K562 (cell line): ENCODE measurements at regions not wholly inside any gene's neighbourhood (a gene's known extent, or its start where the extent isn't known, plus 50 kb on each side); places are given as distances from the start of the nearest gene placed in this dataset.

ENCODE experiments used
- CBFA2T2 ChIP-seq: fragments of 450-650 bp; conservative IDR thresholded peaks from 2 replicates; pipeline ENCODE4 v1.6.1; 2017; ENCODE audit warnings: mild to moderate bottlenecking
- CEBPB ChIP-seq: fragments of 450-650 bp; IDR thresholded peaks from 2 replicates; pipeline ENCODE4 v1.6.1; 2016; ENCODE audit warnings: missing genetic modification characterization, missing compliant biosample characterization
- EP400 ChIP-seq: fragments of 450-650 bp; IDR thresholded peaks from 2 replicates; pipeline ENCODE4 v1.6.1; 2017; ENCODE audit warnings: antibody characterized with exemption, mild to moderate bottlenecking, moderate library complexity
- MAFK ChIP-seq: IDR thresholded peaks from 2 replicates; pipeline ENCODE4 v1.6.1; 2011; ENCODE audit warnings: low read length, improper control_type of control experiment
- NFATC3 ChIP-seq: fragments of 450-650 bp; IDR thresholded peaks from 2 replicates; pipeline ENCODE4 v1.6.1; 2017; ENCODE audit warnings: mild to moderate bottlenecking
- PHF20 ChIP-seq: fragments of 450-650 bp; IDR thresholded peaks from 2 replicates; pipeline ENCODE4 v1.6.1; 2018; ENCODE audit not compliant: partially characterized antibody
- SREBF2 ChIP-seq: sonication (generic); formaldehyde crosslinking; IDR thresholded peaks from 2 replicates; pipeline ENCODE4 v1.4.0; 2020; ENCODE audit warnings: mild to moderate bottlenecking, missing genetic modification reagents
- TAF7 ChIP-seq: fragments of 450-650 bp; IDR thresholded peaks from 2 replicates; pipeline ENCODE4 v1.6.1; 2016; ENCODE audit warnings: missing genetic modification characterization, missing compliant biosample characterization
- TARDBP ChIP-seq: fragments of 450-650 bp; IDR thresholded peaks from 2 replicates; pipeline ENCODE4 v1.6.1; 2016
- TCF15 ChIP-seq: fragments of 250-450 bp; sonication (Bioruptor Pico); IDR thresholded peaks from 2 replicates; pipeline ENCODE4 v1.8.0; 2022; ENCODE audit warnings: moderate library complexity, mild to moderate bottlenecking, inconsistent platforms
- U2AF2 ChIP-seq: fragments of 200-400 bp; formaldehyde crosslinking; optimal IDR thresholded peaks from 2 replicates; pipeline ENCODE3; 2017; ENCODE audit warnings: low read depth, mild to moderate bottlenecking, low read length
- XRCC4 ChIP-seq: IDR thresholded peaks from one replicate; pipeline ENCODE4 v1.6.1; 2011; ENCODE audit not compliant: insufficient read depth, insufficient read length; ENCODE audit errors: extremely low read depth
- ZHX1 ChIP-seq: fragments of 150-350 bp; conservative IDR thresholded peaks from 2 replicates; pipeline ENCODE4 v1.6.1; 2014; ENCODE audit warnings: low read length
- ZNF507 ChIP-seq: conservative IDR thresholded peaks from 2 replicates; pipeline ENCODE4 v1.6.1; 2017; ENCODE audit warnings: missing genetic modification characterization, missing compliant biosample characterization
- ZNF589 ChIP-seq: fragments of 200-800 bp; sonication (Bioruptor generic); IDR thresholded peaks from 2 replicates; pipeline ENCODE4 v1.6.1; 2016; ENCODE audit warnings: low read depth, missing genetic modification characterization, missing compliant biosample characterization
- ZNF79 ChIP-seq: fragments of 250-450 bp; sonication (Bioruptor Pico); IDR thresholded peaks from 2 replicates; pipeline ENCODE4 v1.4.0; 2020; ENCODE audit warnings: low read depth, mild to moderate bottlenecking, moderate library complexity
- TF ChIP-seq, protein P1 (sequence below): sonication (generic); formaldehyde crosslinking; IDR thresholded peaks from 2 replicates; pipeline ENCODE4 v1.8.0; 2023; ENCODE audit warnings: missing genetic modification reagents, mild to moderate bottlenecking, borderline replicate concordance

- TF ChIP-seq U2AF2, result no peak
- no peak for TF ChIP-seq TARDBP
- no peak for TF ChIP-seq XRCC4
- peak; percentile 25; the same call in 1 of the 2 replicates for TF ChIP-seq CBFA2T2
- TF ChIP-seq CEBPB (tag), result no peak
- TF ChIP-seq EP400, result peak; percentile 37; the same call in 1 of the 2 replicates
- peak; percentile 41; the same call in 1 of the 2 replicates for TF ChIP-seq ZNF589
- TF ChIP-seq ZHX1, result no peak
- TF ChIP-seq ZNF507 (tag), result no peak
- no peak for TF ChIP-seq TCF15 (CRISPR knock-in tag)
- no peak for TF ChIP-seq MAFK
- TF ChIP-seq TAF7 (tag), result no peak
- peak; percentile 21 for TF ChIP-seq PHF20
- TF ChIP-seq ZNF79 (CRISPR knock-in tag), result no peak
- TF ChIP-seq NFATC3, result no peak
- TF ChIP-seq, protein P1, sequence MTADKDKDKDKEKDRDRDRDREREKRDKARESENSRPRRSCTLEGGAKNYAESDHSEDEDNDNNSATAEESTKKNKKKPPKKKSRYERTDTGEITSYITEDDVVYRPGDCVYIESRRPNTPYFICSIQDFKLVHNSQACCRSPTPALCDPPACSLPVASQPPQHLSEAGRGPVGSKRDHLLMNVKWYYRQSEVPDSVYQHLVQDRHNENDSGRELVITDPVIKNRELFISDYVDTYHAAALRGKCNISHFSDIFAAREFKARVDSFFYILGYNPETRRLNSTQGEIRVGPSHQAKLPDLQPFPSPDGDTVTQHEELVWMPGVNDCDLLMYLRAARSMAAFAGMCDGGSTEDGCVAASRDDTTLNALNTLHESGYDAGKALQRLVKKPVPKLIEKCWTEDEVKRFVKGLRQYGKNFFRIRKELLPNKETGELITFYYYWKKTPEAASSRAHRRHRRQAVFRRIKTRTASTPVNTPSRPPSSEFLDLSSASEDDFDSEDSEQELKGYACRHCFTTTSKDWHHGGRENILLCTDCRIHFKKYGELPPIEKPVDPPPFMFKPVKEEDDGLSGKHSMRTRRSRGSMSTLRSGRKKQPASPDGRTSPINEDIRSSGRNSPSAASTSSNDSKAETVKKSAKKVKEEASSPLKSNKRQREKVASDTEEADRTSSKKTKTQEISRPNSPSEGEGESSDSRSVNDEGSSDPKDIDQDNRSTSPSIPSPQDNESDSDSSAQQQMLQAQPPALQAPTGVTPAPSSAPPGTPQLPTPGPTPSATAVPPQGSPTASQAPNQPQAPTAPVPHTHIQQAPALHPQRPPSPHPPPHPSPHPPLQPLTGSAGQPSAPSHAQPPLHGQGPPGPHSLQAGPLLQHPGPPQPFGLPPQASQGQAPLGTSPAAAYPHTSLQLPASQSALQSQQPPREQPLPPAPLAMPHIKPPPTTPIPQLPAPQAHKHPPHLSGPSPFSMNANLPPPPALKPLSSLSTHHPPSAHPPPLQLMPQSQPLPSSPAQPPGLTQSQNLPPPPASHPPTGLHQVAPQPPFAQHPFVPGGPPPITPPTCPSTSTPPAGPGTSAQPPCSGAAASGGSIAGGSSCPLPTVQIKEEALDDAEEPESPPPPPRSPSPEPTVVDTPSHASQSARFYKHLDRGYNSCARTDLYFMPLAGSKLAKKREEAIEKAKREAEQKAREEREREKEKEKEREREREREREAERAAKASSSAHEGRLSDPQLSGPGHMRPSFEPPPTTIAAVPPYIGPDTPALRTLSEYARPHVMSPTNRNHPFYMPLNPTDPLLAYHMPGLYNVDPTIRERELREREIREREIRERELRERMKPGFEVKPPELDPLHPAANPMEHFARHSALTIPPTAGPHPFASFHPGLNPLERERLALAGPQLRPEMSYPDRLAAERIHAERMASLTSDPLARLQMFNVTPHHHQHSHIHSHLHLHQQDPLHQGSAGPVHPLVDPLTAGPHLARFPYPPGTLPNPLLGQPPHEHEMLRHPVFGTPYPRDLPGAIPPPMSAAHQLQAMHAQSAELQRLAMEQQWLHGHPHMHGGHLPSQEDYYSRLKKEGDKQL (CRISPR knock-in tag), result no peak
- TF ChIP-seq SREBF2 (CRISPR knock-in tag), result no peak
Observed at GRCh38 chr10:31133792-31134310, 102.2 kb upstream of the ZNF438 start (continued).
